HL-60 (cell line): ENCODE measurements at regions not wholly inside any gene's neighbourhood (a gene's known extent, or its start where the extent isn't known, plus 50 kb on each side); places are given as distances from the start of the nearest gene placed in this dataset.

Experiments
- CTCF ChIP-seq: IDR thresholded peaks from one replicate; pipeline ENCODE4 v1.5.1; 2011; ENCODE audit warnings: low read length, control low read depth, inconsistent platforms; ENCODE audit not compliant: insufficient read depth
- POLR2AphosphoS5 ChIP-seq: IDR thresholded peaks from 2 replicates; pipeline ENCODE4 v1.6.1; 2012; ENCODE audit warnings: low read depth
- REST ChIP-seq: IDR thresholded peaks from 2 replicates; pipeline ENCODE4 v1.6.1; 2012; ENCODE audit warnings: low read depth; ENCODE audit not compliant: insufficient replicate concordance

DNA sequence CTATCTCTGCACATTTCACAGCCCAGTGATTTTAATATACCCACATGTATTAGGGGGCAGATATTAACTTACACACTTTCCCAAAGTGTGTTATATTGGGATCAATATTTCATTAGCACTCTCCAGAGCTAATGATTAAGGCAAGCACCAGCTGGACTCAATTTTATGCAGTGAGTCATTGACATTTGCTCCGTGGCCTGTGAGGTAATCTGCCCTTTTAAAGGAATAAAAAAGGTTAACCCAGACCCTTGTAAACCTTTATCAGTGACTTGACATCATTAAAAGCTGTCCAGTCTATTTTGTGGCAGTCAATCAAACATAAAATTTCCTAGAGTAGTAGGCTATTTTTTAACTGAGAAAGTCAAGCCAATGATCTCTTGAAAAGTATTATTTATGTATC is 1870.4 kb upstream of the CELF4 start:
- TF ChIP-seq POLR2AphosphoS5 (no peak), CTCF (no peak), REST (no peak)
